T-helper 2 cell treated with Interferon-gamma antibody and Interleukin-4, amounts not matched to agents 100 ng/mL and 5 ng/mL, for 36 hours (primary cell): ENCODE measurements at regions not wholly inside any gene's neighbourhood (a gene's known extent, or its start where the extent isn't known, plus 50 kb on each side); places are given as distances from the start of the nearest gene placed in this dataset.
"Not testable (repeated sequence)": the region's sequence is repeated elsewhere in the genome, so short reads cannot be mapped to it uniquely, and the experiment has no call there.

Experiments used
- intact Hi-C: fragments of 100-400 bp; cut with micrococcal nuclease; formaldehyde crosslinking; loops from one replicate; pipeline ENCODE4 v1.15.1; 2023

- intact Hi-C loops: no loop called here
Measured at GRCh38 chr2:17136877-17137276, 381.4 kb downstream of the RAD51AP2 start.

GRCh38 chr2:17136231-17136630 lies 382.0 kb downstream of the RAD51AP2 start:
- intact Hi-C loops: no loop called here

GRCh38 chr2:17135619-17136018 lies 382.6 kb downstream of the RAD51AP2 start:
- intact Hi-C loops: no loop called here

GRCh38 chr2:17133052-17133671 lies 385.1 kb downstream of the RAD51AP2 start:
- intact Hi-C loops: no loop called here

GRCh38 chr2:17130627-17131026 lies 387.6 kb downstream of the RAD51AP2 start:
- intact Hi-C loops: not testable (repeated sequence)

- intact Hi-C loops: no loop called here
Measured at GRCh38 chr2:17125989-17126620, 392.1 kb downstream of the RAD51AP2 start.

GRCh38 chr2:17124575-17125318 lies 393.5 kb downstream of the RAD51AP2 start:
- intact Hi-C loops: no loop called here

GRCh38 chr2:17122887-17123501 lies 395.2 kb downstream of the RAD51AP2 start:
- intact Hi-C loops: no loop called here

GRCh38 chr2:17115466-17115865 lies 402.8 kb downstream of the RAD51AP2 start:
- intact Hi-C loops: no loop called here

- intact Hi-C loops: no loop called here
Measured at GRCh38 chr2:17115042-17115441, 403.2 kb downstream of the RAD51AP2 start.

GRCh38 chr2:17107871-17108270 lies 410.4 kb downstream of the RAD51AP2 start:
- intact Hi-C loops: no loop called here

- intact Hi-C loops: no loop called here
Measured at GRCh38 chr2:17107151-17107550, 411.1 kb downstream of the RAD51AP2 start.

- intact Hi-C loops: no loop called here
Measured at GRCh38 chr2:17106418-17106817, 411.8 kb downstream of the RAD51AP2 start.

- intact Hi-C loops: no loop called here
Measured at GRCh38 chr2:17104454-17104853, 413.8 kb downstream of the RAD51AP2 start.

GRCh38 chr2:17101596-17101995 lies 416.6 kb downstream of the RAD51AP2 start:
- intact Hi-C loops: no loop called here

- intact Hi-C loops: no loop called here
Measured at GRCh38 chr2:17101091-17101490, 417.1 kb downstream of the RAD51AP2 start.

- intact Hi-C loops: no loop called here
Measured at GRCh38 chr2:17095340-17095739, 422.9 kb downstream of the RAD51AP2 start.

GRCh38 chr2:17093712-17094111 lies 424.5 kb downstream of the RAD51AP2 start:
- intact Hi-C loops: no loop called here

- intact Hi-C loops: no loop called here
Measured at GRCh38 chr2:17086990-17087389, 421.4 kb upstream of the CYRIA start.

GRCh38 chr2:17085546-17086202 lies 420.0 kb upstream of the CYRIA start:
- intact Hi-C loops: no loop called here

- intact Hi-C loops: no loop called here
Measured at GRCh38 chr2:17084877-17085276, 419.2 kb upstream of the CYRIA start.

GRCh38 chr2:17083902-17084301 lies 418.3 kb upstream of the CYRIA start:
- intact Hi-C loops: no loop called here
